ENCODE measurements at regions not wholly inside any gene's neighbourhood (a gene's known extent, or its start where the extent isn't known, plus 50 kb on each side); places are given as distances from the start of the nearest gene placed in this dataset.

DNA sequence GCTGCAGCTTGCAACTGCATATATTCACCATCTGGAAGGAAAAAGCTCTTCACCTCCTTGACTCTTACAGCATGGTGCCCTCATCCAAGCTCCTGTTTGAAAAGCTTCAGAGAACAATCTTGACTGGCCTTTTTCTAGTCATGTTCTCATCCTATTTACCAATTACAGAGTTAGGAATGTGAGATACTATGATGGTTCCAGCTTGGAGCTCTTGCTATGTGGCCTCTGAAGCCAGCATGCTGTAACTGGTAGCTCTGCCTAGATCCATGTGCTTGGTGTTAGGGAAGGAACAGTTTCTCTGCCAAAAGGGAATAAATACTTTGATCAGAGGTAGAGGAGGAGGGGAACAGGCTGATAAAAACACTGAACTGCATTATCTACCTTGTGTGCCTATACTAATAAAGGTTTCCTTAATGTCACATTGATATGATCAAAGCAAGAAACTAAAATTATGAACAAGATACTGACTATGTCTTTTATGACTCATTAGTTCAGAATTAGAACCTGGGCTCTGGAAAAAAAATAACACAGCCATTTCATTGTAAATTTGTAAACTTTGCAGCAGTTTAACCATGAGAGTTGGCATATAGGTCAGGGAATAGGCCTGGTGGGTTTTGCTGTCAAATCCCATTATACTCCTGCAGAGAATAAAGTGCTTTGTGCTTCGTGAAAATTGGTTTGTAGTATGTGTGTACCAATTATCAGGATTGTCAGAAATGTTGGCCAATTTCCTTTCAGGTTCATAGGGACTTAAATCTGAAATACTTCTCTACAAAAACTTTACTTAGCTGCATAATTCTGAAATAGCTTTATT, 92.7 kb downstream of the LEPR start:
- Histone ChIP-seq H3K27me3 (ENCODE audit: control insufficient read depth, insufficient read depth, low read length) (no peaks in the 10 kb centered on the region), H3K4me3 (ENCODE audit: low read length in 3 of 3) (no peak overlapping the region), H3K9me3 (ENCODE audit: control insufficient read depth in 2 of 3, insufficient read depth in 1 of 3, low read length in 3 of 3) (no peaks in the 10 kb centered on the region), H3K27ac (ENCODE audit: low read depth in 2 of 2, low read length in 2 of 2) (no peak overlapping the region), H3K4me1 (ENCODE audit: control insufficient read depth in 2 of 3, insufficient read depth in 2 of 3, low read depth in 1 of 3, low read length in 3 of 3) (no peaks in the 10 kb centered on the region), H3K9ac (ENCODE audit: low read length in 3 of 3) (no peak overlapping the region), H3K36me3 (ENCODE audit: control insufficient read depth in 2 of 3, insufficient read depth in 3 of 3, low read length in 3 of 3) (no peaks in the 10 kb centered on the region)
- intact Hi-C loops (cut with DNase I) = no loop called here
- no peak for FAIRE-seq
- DNase-seq = no peak
- TF ChIP-seq, protein P1, sequence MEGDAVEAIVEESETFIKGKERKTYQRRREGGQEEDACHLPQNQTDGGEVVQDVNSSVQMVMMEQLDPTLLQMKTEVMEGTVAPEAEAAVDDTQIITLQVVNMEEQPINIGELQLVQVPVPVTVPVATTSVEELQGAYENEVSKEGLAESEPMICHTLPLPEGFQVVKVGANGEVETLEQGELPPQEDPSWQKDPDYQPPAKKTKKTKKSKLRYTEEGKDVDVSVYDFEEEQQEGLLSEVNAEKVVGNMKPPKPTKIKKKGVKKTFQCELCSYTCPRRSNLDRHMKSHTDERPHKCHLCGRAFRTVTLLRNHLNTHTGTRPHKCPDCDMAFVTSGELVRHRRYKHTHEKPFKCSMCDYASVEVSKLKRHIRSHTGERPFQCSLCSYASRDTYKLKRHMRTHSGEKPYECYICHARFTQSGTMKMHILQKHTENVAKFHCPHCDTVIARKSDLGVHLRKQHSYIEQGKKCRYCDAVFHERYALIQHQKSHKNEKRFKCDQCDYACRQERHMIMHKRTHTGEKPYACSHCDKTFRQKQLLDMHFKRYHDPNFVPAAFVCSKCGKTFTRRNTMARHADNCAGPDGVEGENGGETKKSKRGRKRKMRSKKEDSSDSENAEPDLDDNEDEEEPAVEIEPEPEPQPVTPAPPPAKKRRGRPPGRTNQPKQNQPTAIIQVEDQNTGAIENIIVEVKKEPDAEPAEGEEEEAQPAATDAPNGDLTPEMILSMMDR (IDR thresholded peaks at IDR 0.05; ENCODE audit: borderline replicate concordance, extremely low read depth, insufficient read depth) = no peak

DNA sequence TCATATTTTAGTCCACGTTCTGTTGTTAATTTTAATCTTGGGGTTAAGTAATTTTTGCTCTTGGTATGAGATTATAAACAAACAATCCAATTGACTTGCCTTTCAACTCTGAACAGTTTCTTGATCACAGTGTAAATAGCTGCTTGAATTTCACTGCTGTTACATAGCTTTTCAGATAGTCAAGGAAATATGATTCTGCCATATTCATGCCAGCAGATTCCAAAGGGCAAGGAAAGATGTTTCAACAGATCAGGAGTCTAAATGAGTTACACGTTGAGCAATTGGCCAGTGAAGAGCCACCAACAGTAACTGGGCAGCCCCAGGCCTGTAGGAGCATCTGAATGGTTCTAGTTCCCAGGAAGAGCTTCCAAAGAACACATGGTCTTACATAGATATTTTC, 93.6 kb downstream of the LEPR start:
- FAIRE-seq = no peak

DNA sequence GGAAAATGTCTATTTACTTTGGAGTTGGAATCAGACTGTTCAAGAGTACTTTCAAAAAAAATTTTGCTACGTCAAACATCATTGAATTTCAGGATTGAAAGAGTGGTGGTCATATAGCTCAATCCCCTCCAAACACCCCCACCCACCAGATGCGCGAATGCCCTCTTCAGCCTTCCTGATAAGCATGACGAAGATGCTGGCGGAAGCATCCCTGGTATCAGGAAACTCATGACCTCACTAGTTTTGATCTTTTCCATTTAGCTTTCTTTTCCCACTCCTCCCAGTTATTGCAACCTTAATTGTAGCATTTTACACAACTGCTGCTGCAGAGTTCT, 104.4 kb downstream of the LEPR start:
- Histone ChIP-seq H3K27ac (ENCODE audit: low read depth in 2 of 2, low read length in 2 of 2) (no peak overlapping the region), H3K36me3 (ENCODE audit: control insufficient read depth in 2 of 3, insufficient read depth in 3 of 3, low read length in 3 of 3) (no peaks in the 10 kb centered on the region), H3K9ac (ENCODE audit: low read length in 3 of 3) (no peak overlapping the region), H3K4me1 (ENCODE audit: control insufficient read depth in 2 of 3, insufficient read depth in 2 of 3, low read depth in 1 of 3, low read length in 3 of 3) (peaks cover 0 to 6% (median 4%) of the 10 kb centered on the region in 3 donors), H3K4me3 (ENCODE audit: low read length in 3 of 3) (peak overlapping the region; percentile 25 to 52 (median 30)), H3K9me3 (ENCODE audit: control insufficient read depth in 2 of 3, insufficient read depth in 1 of 3, low read length in 3 of 3) (no peaks in the 10 kb centered on the region), H3K27me3 (ENCODE audit: control insufficient read depth, insufficient read depth, low read length) (peaks cover 12% of the 10 kb centered on the region)
- peak in 1 of 5 donors; percentile 24 for DNase-seq
- intact Hi-C loops (cut with DNase I) = no loop called here
- FAIRE-seq = no peak
- TF ChIP-seq, protein P1 (IDR thresholded peaks at IDR 0.05; ENCODE audit: borderline replicate concordance, extremely low read depth, insufficient read depth) = no peak

More for the DNA sequence above, 93.6 kb downstream of the LEPR start:
- H3K4me3 ChIP-seq (ENCODE audit: low read length in 3 of 3) = no peak overlapping the region
- H3K36me3 ChIP-seq (ENCODE audit: control insufficient read depth in 2 of 3, insufficient read depth in 3 of 3, low read length in 3 of 3) = no peaks in the 10 kb centered on the region
- H3K9me3 ChIP-seq (ENCODE audit: control insufficient read depth in 2 of 3, insufficient read depth in 1 of 3, low read length in 3 of 3) = no peaks in the 10 kb centered on the region
- H3K4me1 ChIP-seq (ENCODE audit: control insufficient read depth in 2 of 3, insufficient read depth in 2 of 3, low read depth in 1 of 3, low read length in 3 of 3) = no peaks in the 10 kb centered on the region
- no peak for DNase-seq
- no peak overlapping the region for H3K9ac ChIP-seq (ENCODE audit: low read length in 3 of 3)
- no peaks in the 10 kb centered on the region for H3K27me3 ChIP-seq (ENCODE audit: control insufficient read depth, insufficient read depth, low read length)
- H3K27ac ChIP-seq (ENCODE audit: low read depth in 2 of 2, low read length in 2 of 2) = no peak overlapping the region
- intact Hi-C loops (cut with DNase I) = no loop called here
- TF ChIP-seq, protein P1 (IDR thresholded peaks at IDR 0.05; ENCODE audit: borderline replicate concordance, extremely low read depth, insufficient read depth) = no peak

All from kidney (tissue), 13 donors.